ENCODE measurements at regions not wholly inside any gene's neighbourhood (a gene's known extent, or its start where the extent isn't known, plus 50 kb on each side); places are given as distances from the start of the nearest gene placed in this dataset.

- H3K9ac ChIP-seq: no peak overlapping the region
- no peaks in the 10 kb centered on the region for H3K36me3 ChIP-seq
- DNase-seq (ENCODE audit: low spot score): no peak
- Mint-ChIP-seq H3K27me3 (ENCODE audit: insufficient read depth, low read depth) (no peaks in the 10 kb centered on the region), H3K36me3 (no peaks in the 10 kb centered on the region), H3K27ac (no peak overlapping the region), H3K4me1 (no peaks in the 10 kb centered on the region), H3K4me3 (no peak overlapping the region), H3K9me3 (no peaks in the 10 kb centered on the region)
- H3K27me3 ChIP-seq: no peaks in the 10 kb centered on the region
- H4K20me1 ChIP-seq (ENCODE audit: low read depth): no peaks in the 10 kb centered on the region
- TF ChIP-seq EZH2 (IDR thresholded peaks at IDR 0.05) (no peak), EZH2phosphoT487 (IDR thresholded peaks at IDR 0.05) (no peak), CTCF (IDR thresholded peaks at IDR 0.05) (no peak)
- H3K4me3 ChIP-seq: no peak overlapping the region
- H3F3A ChIP-seq (ENCODE audit: low read depth): no peaks in the 10 kb centered on the region
- no peaks in the 10 kb centered on the region for H3K79me2 ChIP-seq (ENCODE audit: low read depth)
- no peaks in the 10 kb centered on the region for H3K4me1 ChIP-seq
- H3K4me2 ChIP-seq: no peak overlapping the region
- H2AFZ ChIP-seq (replicated peaks): no peak overlapping the region
- H3K27ac ChIP-seq: no peak overlapping the region
- H3K9me3 ChIP-seq (ENCODE audit: low read depth): no peaks in the 10 kb centered on the region
These were observed 648.4 kb upstream of the NRSN1 start for GRCh38 chr6:23477586-23477985.

GRCh38 chr6:23478312-23478711 is 647.7 kb upstream of the NRSN1 start:
- H3K36me3 Mint-ChIP-seq: no peaks in the 10 kb centered on the region
- Histone ChIP-seq H3K9ac (no peak overlapping the region), H3K27me3 (no peaks in the 10 kb centered on the region), H3F3A (ENCODE audit: low read depth) (no peaks in the 10 kb centered on the region), H3K4me3 (no peak overlapping the region), H3K27ac (no peak overlapping the region), H3K36me3 (no peaks in the 10 kb centered on the region), H3K4me1 (no peaks in the 10 kb centered on the region), H3K79me2 (ENCODE audit: low read depth) (no peaks in the 10 kb centered on the region), H4K20me1 (ENCODE audit: low read depth) (no peaks in the 10 kb centered on the region), H3K9me3 (ENCODE audit: low read depth) (no peaks in the 10 kb centered on the region), H2AFZ (replicated peaks) (no peak overlapping the region), H3K4me2 (no peak overlapping the region)
- TF ChIP-seq CTCF (IDR thresholded peaks at IDR 0.05) (no peak), EZH2 (IDR thresholded peaks at IDR 0.05) (no peak), EZH2phosphoT487 (IDR thresholded peaks at IDR 0.05) (no peak)
- peak; percentile 17 for DNase-seq (ENCODE audit: low spot score)
- no peak overlapping the region for H3K4me3 Mint-ChIP-seq
- H3K4me1 Mint-ChIP-seq: no peaks in the 10 kb centered on the region
- H3K27ac Mint-ChIP-seq: no peak overlapping the region
- no peaks in the 10 kb centered on the region for H3K9me3 Mint-ChIP-seq
- H3K27me3 Mint-ChIP-seq (ENCODE audit: insufficient read depth, low read depth): no peaks in the 10 kb centered on the region

- Mint-ChIP-seq H3K27me3 (ENCODE audit: insufficient read depth, low read depth) (no peaks in the 10 kb centered on the region), H3K4me3 (no peak overlapping the region), H3K4me1 (no peaks in the 10 kb centered on the region), H3K36me3 (no peaks in the 10 kb centered on the region), H3K27ac (no peak overlapping the region), H3K9me3 (no peaks in the 10 kb centered on the region)
- Histone ChIP-seq H2AFZ (replicated peaks) (no peak overlapping the region), H3K4me3 (no peak overlapping the region), H3K4me2 (no peak overlapping the region), H3K27ac (no peak overlapping the region), H3K4me1 (no peaks in the 10 kb centered on the region), H3K9me3 (ENCODE audit: low read depth) (no peaks in the 10 kb centered on the region), H3K27me3 (no peaks in the 10 kb centered on the region), H3F3A (ENCODE audit: low read depth) (no peaks in the 10 kb centered on the region), H3K79me2 (ENCODE audit: low read depth) (no peaks in the 10 kb centered on the region), H3K36me3 (no peaks in the 10 kb centered on the region), H4K20me1 (ENCODE audit: low read depth) (no peaks in the 10 kb centered on the region), H3K9ac (no peak overlapping the region)
- no peak for TF ChIP-seq EZH2phosphoT487 (IDR thresholded peaks at IDR 0.05)
- TF ChIP-seq CTCF (IDR thresholded peaks at IDR 0.05): no peak
- DNase-seq (ENCODE audit: low spot score): no peak
These were observed 642.1 kb upstream of the NRSN1 start for GRCh38 chr6:23483896-23484295.

GRCh38 chr6:23494367-23494766 is 631.6 kb upstream of the NRSN1 start:
- no peaks in the 10 kb centered on the region for H3K4me1 Mint-ChIP-seq
- H3K4me3 Mint-ChIP-seq: no peak overlapping the region
- H2AFZ ChIP-seq (replicated peaks): no peak overlapping the region
- TF ChIP-seq EZH2 (IDR thresholded peaks at IDR 0.05) (no peak), EZH2phosphoT487 (IDR thresholded peaks at IDR 0.05) (no peak), CTCF (IDR thresholded peaks at IDR 0.05) (no peak)
- no peak overlapping the region for H3K27ac ChIP-seq
- no peak overlapping the region for H3K4me3 ChIP-seq
- no peak overlapping the region for H3K27ac Mint-ChIP-seq
- H3F3A ChIP-seq (ENCODE audit: low read depth): no peaks in the 10 kb centered on the region
- H3K9ac ChIP-seq: no peak overlapping the region
- DNase-seq (ENCODE audit: low spot score): no peak
- H3K27me3 Mint-ChIP-seq (ENCODE audit: insufficient read depth, low read depth): no peaks in the 10 kb centered on the region
- H3K36me3 ChIP-seq: no peaks in the 10 kb centered on the region
- no peaks in the 10 kb centered on the region for H3K27me3 ChIP-seq
- H4K20me1 ChIP-seq (ENCODE audit: low read depth): no peaks in the 10 kb centered on the region
- H3K4me1 ChIP-seq: no peaks in the 10 kb centered on the region
- H3K36me3 Mint-ChIP-seq: no peaks in the 10 kb centered on the region
- no peaks in the 10 kb centered on the region for H3K9me3 ChIP-seq (ENCODE audit: low read depth)
- H3K9me3 Mint-ChIP-seq: no peaks in the 10 kb centered on the region
- H3K79me2 ChIP-seq (ENCODE audit: low read depth): no peaks in the 10 kb centered on the region
- H3K4me2 ChIP-seq: no peak overlapping the region

Measured in neural progenitor cell (in vitro differentiated cells).